Hepatocyte (in vitro differentiated cells): ENCODE measurements at regions not wholly inside any gene's neighbourhood (a gene's known extent, or its start where the extent isn't known, plus 50 kb on each side); places are given as distances from the start of the nearest gene placed in this dataset.

Experiments used
- DNase-seq: peaks from one replicate; pipeline ENCODE4 v3.0.0-alpha.2; 2016; ENCODE audit warnings: low spot score
- H2AFZ ChIP-seq: fragments of 200-600 bp; sonication (generic); 2 replicates; pipeline ENCODE4 v1.6.0; 2016; ENCODE audit warnings: antibody characterized with exemption, mild to moderate bottlenecking
- H3K27ac ChIP-seq: fragments of 200-600 bp; sonication (generic); 2 replicates; pipeline ENCODE4 v1.5.1; 2016; ENCODE audit warnings: mild to moderate bottlenecking
- H3K27me3 ChIP-seq: fragments of 200-600 bp; sonication (generic); 2 replicates; pipeline ENCODE4 v1.6.1; 2016
- H3K36me3 ChIP-seq: fragments of 200-600 bp; sonication (generic); replicated peaks from 2 replicates; pipeline ENCODE4 v1.5.1; 2016; ENCODE audit warnings: low read depth; ENCODE audit not compliant: insufficient read depth
- H3K4me1 ChIP-seq: fragments of 200-600 bp; sonication (generic); 2 replicates; pipeline ENCODE4 v1.5.1; 2016; ENCODE audit warnings: mild to moderate bottlenecking, moderate library complexity; ENCODE audit not compliant: insufficient read depth
- H3K4me2 ChIP-seq: fragments of 200-600 bp; sonication (generic); 2 replicates; pipeline ENCODE4 v1.6.0; 2016
- H3K4me3 ChIP-seq: fragments of 200-600 bp; sonication (generic); 2 replicates; pipeline ENCODE4 v1.5.1; 2016; ENCODE audit warnings: mild to moderate bottlenecking
- H3K79me2 ChIP-seq: fragments of 200-600 bp; sonication (generic); 2 replicates; pipeline ENCODE4 v1.6.0; 2017; ENCODE audit warnings: mild to moderate bottlenecking
- H3K9me2 ChIP-seq: fragments of 200-600 bp; sonication (generic); replicated peaks from 2 replicates; pipeline ENCODE4 v1.6.0; 2017; ENCODE audit warnings: mild to moderate bottlenecking; ENCODE audit not compliant: insufficient read depth
- H3K9me3 ChIP-seq: fragments of 200-600 bp; sonication (generic); 2 replicates; pipeline ENCODE4 v1.5.1; 2016; ENCODE audit warnings: low read depth, mild to moderate bottlenecking
- H4K20me1 ChIP-seq: fragments of 200-600 bp; sonication (generic); 2 replicates; pipeline ENCODE4 v1.6.0; 2016; ENCODE audit warnings: mild to moderate bottlenecking; ENCODE audit not compliant: insufficient read depth, poor library complexity, severe bottlenecking
- CTCF ChIP-seq: fragments of 200-600 bp; sonication (generic); IDR thresholded peaks from 2 replicates; pipeline ENCODE4 v1.5.1; 2016; ENCODE audit warnings: antibody characterized with exemption, mild to moderate bottlenecking; ENCODE audit not compliant: poor library complexity
- EZH2 ChIP-seq: fragments of 200-600 bp; sonication (generic); IDR thresholded peaks from 2 replicates; pipeline ENCODE4 v1.6.1; 2016; ENCODE audit warnings: antibody characterized with exemption, mild to moderate bottlenecking, borderline replicate concordance
- EZH2phosphoT487 ChIP-seq: fragments of 200-600 bp; sonication (generic); IDR thresholded peaks from one replicate; pipeline ENCODE4 v1.6.1; 2018; ENCODE audit warnings: antibody characterized with exemption, mild to moderate bottlenecking, low read depth, moderate library complexity; ENCODE audit not compliant: unreplicated experiment, severe bottlenecking
- WGBS: methylation state at CpG from one replicate; pipeline ENCODE4 v1.1.6; 2016; ENCODE audit warnings: low lambda C conversion rate; ENCODE audit errors: missing lambda C conversion rate; 5-methylcytosine and 5-hydroxymethylcytosine counted together

GRCh38 chr6:15943423-15943822, 185.5 kb upstream of the MYLIP start:
- peaks cover 4% of the 10 kb centered on the region for H3K4me1 ChIP-seq
- H4K20me1 ChIP-seq: no peaks in the 10 kb centered on the region
- no peak overlapping the region for H3K27ac ChIP-seq
- 72% methylated on average over 4 of the region's 4 CpGs for WGBS
- H3K9me3 ChIP-seq: no peaks in the 10 kb centered on the region
- no peaks in the 10 kb centered on the region for H3K27me3 ChIP-seq
- H3K9me2 ChIP-seq: no peaks in the 10 kb centered on the region
- H3K4me3 ChIP-seq: no peak overlapping the region
- TF ChIP-seq EZH2phosphoT487: no peak
- no peak for TF ChIP-seq CTCF
- no peak for TF ChIP-seq EZH2
- DNase-seq: no peak
- no peaks in the 10 kb centered on the region for H3K79me2 ChIP-seq
- no peak overlapping the region for H2AFZ ChIP-seq
- no peak overlapping the region for H3K4me2 ChIP-seq
- H3K36me3 ChIP-seq: no peaks in the 10 kb centered on the region

GRCh38 chr6:15941168-15941567, 187.7 kb upstream of the MYLIP start:
- H2AFZ ChIP-seq: no peak overlapping the region
- TF ChIP-seq EZH2phosphoT487 (no peak), CTCF (no peak), EZH2 (no peak)
- 93% methylated on average over 2 of the region's 2 CpGs for WGBS
- H3K36me3 ChIP-seq: no peaks in the 10 kb centered on the region
- H3K9me2 ChIP-seq: no peaks in the 10 kb centered on the region
- H3K79me2 ChIP-seq: no peaks in the 10 kb centered on the region
- no peak overlapping the region for H3K4me3 ChIP-seq
- H4K20me1 ChIP-seq: no peaks in the 10 kb centered on the region
- H3K27ac ChIP-seq: no peak overlapping the region
- peaks cover 4% of the 10 kb centered on the region for H3K4me1 ChIP-seq
- DNase-seq: no peak
- no peak overlapping the region for H3K4me2 ChIP-seq
- H3K27me3 ChIP-seq: no peaks in the 10 kb centered on the region
- no peaks in the 10 kb centered on the region for H3K9me3 ChIP-seq

- no peak for TF ChIP-seq CTCF
- TF ChIP-seq EZH2: no peak
- TF ChIP-seq EZH2phosphoT487: no peak
- no peak overlapping the region for H3K4me3 ChIP-seq
- WGBS: 90% methylated on average over 3 of the region's 3 CpGs
- no peaks in the 10 kb centered on the region for H3K9me2 ChIP-seq
- H3K27ac ChIP-seq: no peak overlapping the region
- no peaks in the 10 kb centered on the region for H3K36me3 ChIP-seq
- no peaks in the 10 kb centered on the region for H4K20me1 ChIP-seq
- H3K79me2 ChIP-seq: no peaks in the 10 kb centered on the region
- DNase-seq: no peak
- H3K4me1 ChIP-seq: no peaks in the 10 kb centered on the region
- no peak overlapping the region for H3K4me2 ChIP-seq
- H3K9me3 ChIP-seq: no peaks in the 10 kb centered on the region
- no peak overlapping the region for H2AFZ ChIP-seq
- no peaks in the 10 kb centered on the region for H3K27me3 ChIP-seq
These were observed 190.8 kb upstream of the MYLIP start for GRCh38 chr6:15938107-15938506.

GRCh38 chr6:15937602-15938001, 191.3 kb upstream of the MYLIP start:
- Histone ChIP-seq H3K4me1 (no peaks in the 10 kb centered on the region), H2AFZ (no peak overlapping the region), H3K4me2 (no peak overlapping the region), H3K79me2 (no peaks in the 10 kb centered on the region), H3K27ac (no peak overlapping the region), H3K36me3 (no peaks in the 10 kb centered on the region), H3K4me3 (no peak overlapping the region), H3K27me3 (no peaks in the 10 kb centered on the region), H3K9me3 (no peaks in the 10 kb centered on the region), H4K20me1 (no peaks in the 10 kb centered on the region), H3K9me2 (no peaks in the 10 kb centered on the region)
- 97% methylated on average over 3 of the region's 3 CpGs for WGBS
- TF ChIP-seq EZH2phosphoT487 (no peak), CTCF (no peak), EZH2 (no peak)
- no peak for DNase-seq
